Upper lobe of right lung (tissue), 1 donor: ENCODE measurements at regions not wholly inside any gene's neighbourhood (a gene's known extent, or its start where the extent isn't known, plus 50 kb on each side); places are given as distances from the start of the nearest gene placed in this dataset.

Source experiments
- ATAC-seq: fragments of 200-7000 bp; cut with Tn5 transposase; one replicate; pipeline ENCODE4 v1.9.1; 2020; ENCODE audit warnings: mild to moderate bottlenecking, moderate library complexity
- DNase-seq: peaks from one replicate; pipeline ENCODE4 v3.0.0-alpha.2; 2020
- H3K27ac ChIP-seq: fragments of 200-600 bp; one replicate; pipeline ENCODE4 v1.8.0; 2022
- H3K27me3 ChIP-seq: fragments of 200-600 bp; one replicate; pipeline ENCODE4 v1.8.0; 2022; ENCODE audit warnings: mild to moderate bottlenecking
- H3K36me3 ChIP-seq: fragments of 200-600 bp; one replicate; pipeline ENCODE4 v1.8.0; 2022
- H3K4me1 ChIP-seq: fragments of 200-600 bp; one replicate; pipeline ENCODE4 v1.8.0; 2022
- H3K4me3 ChIP-seq: fragments of 200-600 bp; one replicate; pipeline ENCODE4 v1.8.0; 2022; ENCODE audit warnings: mild to moderate bottlenecking
- H3K9me3 ChIP-seq: fragments of 200-600 bp; one replicate; pipeline ENCODE4 v1.8.0; 2022
- intact Hi-C: fragments of 100-400 bp; cut with DNase I; formaldehyde crosslinking; loops from one replicate; pipeline ENCODE4 v1.11.0; 2022
- TF ChIP-seq, protein P1 (sequence below): fragments of 200-600 bp; IDR thresholded peaks from one replicate; pipeline ENCODE4 v1.8.0; 2022; ENCODE audit warnings: antibody characterized with exemption
- donor health status: DM: no; HTN: yes; CAD: no; lungs with severe emphysema.

DNA sequence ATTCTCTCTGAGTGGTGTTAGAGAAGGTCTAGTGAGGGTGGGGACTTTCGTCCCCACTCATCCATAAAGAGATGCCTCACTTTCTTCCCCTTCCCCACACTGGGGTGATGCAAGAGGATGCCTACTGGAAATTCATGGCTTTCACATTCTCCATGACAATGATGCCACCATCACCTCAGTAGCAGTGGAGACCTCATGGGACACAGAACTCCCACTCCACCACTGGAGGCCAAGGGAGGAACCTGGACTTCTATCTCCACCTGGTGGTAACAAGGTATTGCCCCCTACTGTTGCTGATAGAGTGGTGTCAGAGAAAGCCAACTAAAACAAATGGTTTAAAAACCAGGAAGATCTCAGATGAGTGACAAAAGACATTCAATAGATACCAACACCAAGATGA, 110.9 kb downstream of the INHBB start:
- intact Hi-C loops = no loop called here
- Histone ChIP-seq H3K36me3 (no peaks in the 10 kb centered on the region), H3K9me3 (no peaks in the 10 kb centered on the region), H3K27ac (no peak overlapping the region), H3K27me3 (no peaks in the 10 kb centered on the region), H3K4me1 (no peaks in the 10 kb centered on the region), H3K4me3 (no peak overlapping the region)
- TF ChIP-seq, protein P1, sequence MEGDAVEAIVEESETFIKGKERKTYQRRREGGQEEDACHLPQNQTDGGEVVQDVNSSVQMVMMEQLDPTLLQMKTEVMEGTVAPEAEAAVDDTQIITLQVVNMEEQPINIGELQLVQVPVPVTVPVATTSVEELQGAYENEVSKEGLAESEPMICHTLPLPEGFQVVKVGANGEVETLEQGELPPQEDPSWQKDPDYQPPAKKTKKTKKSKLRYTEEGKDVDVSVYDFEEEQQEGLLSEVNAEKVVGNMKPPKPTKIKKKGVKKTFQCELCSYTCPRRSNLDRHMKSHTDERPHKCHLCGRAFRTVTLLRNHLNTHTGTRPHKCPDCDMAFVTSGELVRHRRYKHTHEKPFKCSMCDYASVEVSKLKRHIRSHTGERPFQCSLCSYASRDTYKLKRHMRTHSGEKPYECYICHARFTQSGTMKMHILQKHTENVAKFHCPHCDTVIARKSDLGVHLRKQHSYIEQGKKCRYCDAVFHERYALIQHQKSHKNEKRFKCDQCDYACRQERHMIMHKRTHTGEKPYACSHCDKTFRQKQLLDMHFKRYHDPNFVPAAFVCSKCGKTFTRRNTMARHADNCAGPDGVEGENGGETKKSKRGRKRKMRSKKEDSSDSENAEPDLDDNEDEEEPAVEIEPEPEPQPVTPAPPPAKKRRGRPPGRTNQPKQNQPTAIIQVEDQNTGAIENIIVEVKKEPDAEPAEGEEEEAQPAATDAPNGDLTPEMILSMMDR = no peak
- no peak for DNase-seq
- ATAC-seq = no peak

DNA sequence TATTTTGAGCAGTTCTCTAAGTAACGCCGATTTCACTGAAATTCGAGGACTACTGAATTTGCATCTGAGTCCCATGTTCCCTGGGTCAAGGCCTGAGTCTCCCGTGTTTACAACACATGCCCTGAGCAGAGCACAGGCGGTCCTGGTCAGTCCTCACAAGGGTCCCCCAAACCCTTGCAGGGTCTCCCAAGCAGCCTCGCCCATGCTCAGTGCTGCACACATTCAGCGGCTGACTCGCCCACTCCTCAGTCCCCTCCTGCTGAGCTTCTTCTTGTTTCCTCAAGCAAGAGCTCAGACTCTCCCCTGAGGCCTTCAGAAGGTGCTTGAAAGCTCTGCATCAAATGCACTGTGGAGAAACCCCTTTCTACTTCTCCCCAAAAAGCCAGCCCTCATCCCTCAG, 114.6 kb downstream of the INHBB start:
- H3K4me1 ChIP-seq = no peaks in the 10 kb centered on the region
- TF ChIP-seq, protein P1 = no peak
- H3K4me3 ChIP-seq = no peak overlapping the region
- DNase-seq (peak; percentile 33), ATAC-seq (no peak)
- H3K36me3 ChIP-seq = no peaks in the 10 kb centered on the region
- intact Hi-C loops = no loop called here
- H3K27me3 ChIP-seq = no peaks in the 10 kb centered on the region
- H3K27ac ChIP-seq = no peak overlapping the region
- no peaks in the 10 kb centered on the region for H3K9me3 ChIP-seq

DNA sequence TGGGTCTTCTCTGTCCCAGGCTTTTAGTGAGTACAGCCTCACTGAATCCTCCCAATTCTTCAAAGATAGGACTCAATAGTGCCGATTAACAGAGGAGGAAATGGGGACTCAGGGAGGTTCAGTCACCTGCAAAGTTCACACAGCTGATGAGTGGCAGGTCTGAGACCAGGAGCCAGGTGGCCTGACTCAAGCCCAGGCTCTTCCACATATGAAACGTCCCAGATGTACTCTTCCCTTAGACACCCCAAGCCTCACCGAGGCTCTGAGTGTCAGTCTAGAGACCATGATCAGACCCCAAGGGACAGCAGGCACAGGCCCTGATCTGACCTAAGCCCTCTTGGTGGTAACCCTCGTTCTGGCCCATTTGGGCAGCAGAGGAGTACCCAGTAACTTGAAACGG, 115.2 kb downstream of the INHBB start:
- H3K9me3 ChIP-seq = no peaks in the 10 kb centered on the region
- no peaks in the 10 kb centered on the region for H3K27me3 ChIP-seq
- no peak overlapping the region for H3K4me3 ChIP-seq
- H3K4me1 ChIP-seq = peaks cover 2% of the 10 kb centered on the region
- TF ChIP-seq, protein P1 = no peak
- no peak for ATAC-seq
- H3K27ac ChIP-seq = no peak overlapping the region
- intact Hi-C loops = no loop called here
- H3K36me3 ChIP-seq = no peaks in the 10 kb centered on the region
- DNase-seq = no peak

DNA sequence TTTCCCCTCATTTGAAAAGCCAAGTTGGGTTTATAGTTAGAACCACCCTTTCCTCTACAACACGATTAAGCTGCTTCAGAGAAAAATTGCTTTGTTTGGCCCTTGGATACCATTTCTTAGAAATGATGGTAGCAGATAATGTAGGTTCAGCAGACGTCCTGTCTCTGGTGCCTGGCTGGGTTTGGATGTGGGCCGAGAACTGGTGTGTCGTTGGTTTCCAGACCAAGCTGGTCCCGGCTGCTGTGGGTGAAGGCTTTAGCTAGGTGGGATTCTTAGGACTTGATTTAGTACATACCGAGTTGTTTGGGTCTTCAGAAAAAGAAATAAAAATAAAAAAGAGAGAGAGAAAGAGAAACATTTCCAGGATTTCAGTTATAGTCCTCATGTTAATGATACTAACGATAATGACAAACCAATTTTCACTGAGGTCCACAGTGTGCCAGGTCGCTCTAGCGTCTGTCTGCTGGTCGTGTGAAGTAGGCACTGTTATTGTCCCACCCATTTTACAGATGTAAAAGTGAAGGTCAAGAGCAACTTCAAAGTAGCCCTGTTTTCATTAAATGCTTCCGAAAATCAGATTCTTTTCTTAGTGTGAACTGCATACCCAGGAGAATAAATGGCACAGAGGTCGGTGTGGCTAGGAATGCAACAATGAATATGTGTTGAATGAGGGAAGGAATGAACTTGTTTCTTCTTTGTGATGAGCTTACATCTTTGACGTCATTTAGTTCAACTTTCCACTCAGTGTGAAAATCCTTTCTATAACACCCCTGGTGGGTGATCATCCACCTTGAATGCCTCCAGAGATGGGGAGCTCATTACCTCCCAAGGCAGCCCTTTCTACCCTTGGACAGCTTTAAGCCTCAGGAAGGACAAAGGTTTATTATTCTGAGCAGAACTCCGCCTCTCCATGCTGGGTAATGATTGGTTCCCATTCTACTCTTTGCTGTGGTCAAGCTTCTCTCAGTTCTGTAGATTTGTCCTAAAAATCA, 115.9 kb downstream of the INHBB start:
- H3K27me3 ChIP-seq = no peaks in the 10 kb centered on the region
- no peak for ATAC-seq
- DNase-seq = peak; percentile 27

DNA sequence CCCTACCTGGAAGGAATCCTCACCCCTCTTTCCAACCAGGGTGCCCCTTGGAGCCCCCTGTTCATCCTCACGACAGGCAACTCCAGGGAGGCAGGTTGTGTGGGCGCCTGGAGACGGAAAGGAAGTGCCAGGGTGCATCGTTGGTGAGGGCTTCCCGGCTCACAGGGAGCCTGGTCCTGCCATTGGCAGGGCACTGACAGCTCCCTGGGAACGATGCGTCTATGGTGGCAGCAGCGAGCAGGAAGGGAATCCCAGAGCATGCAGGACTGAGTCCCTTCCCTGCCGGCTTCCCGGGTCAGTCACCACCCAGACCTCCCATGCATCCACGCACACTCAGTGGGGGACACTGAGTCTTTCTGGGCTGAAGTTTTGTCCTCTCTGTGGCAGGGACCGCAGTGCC, 117.6 kb downstream of the INHBB start:
- TF ChIP-seq, protein P1 = no peak
- no peak for ATAC-seq
- Histone ChIP-seq H3K4me1 (peaks cover 12% of the 10 kb centered on the region), H3K4me3 (no peak overlapping the region), H3K9me3 (no peaks in the 10 kb centered on the region), H3K27me3 (no peaks in the 10 kb centered on the region), H3K36me3 (no peaks in the 10 kb centered on the region), H3K27ac (no peak overlapping the region)
- DNase-seq = peak; percentile 54
- intact Hi-C loops = no loop called here

More for the DNA sequence above, 115.9 kb downstream of the INHBB start:
- H3K36me3 ChIP-seq = no peaks in the 10 kb centered on the region
- intact Hi-C loops = no loop called here
- H3K4me1 ChIP-seq = peaks cover 9% of the 10 kb centered on the region
- H3K4me3 ChIP-seq = no peak overlapping the region
- no peaks in the 10 kb centered on the region for H3K9me3 ChIP-seq
- no peak overlapping the region for H3K27ac ChIP-seq
- TF ChIP-seq, protein P1 = no peak
